ENCODE measurements at regions not wholly inside any gene's neighbourhood (a gene's known extent, or its start where the extent isn't known, plus 50 kb on each side); places are given as distances from the start of the nearest gene placed in this dataset.

- TF ChIP-seq CTCF (IDR thresholded peaks at IDR 0.05) (no peak), POLR2A (IDR thresholded peaks at IDR 0.05) (no peak)
These were observed 61.6 kb downstream of the RNF187 start for GRCh38 chr1:228548788-228549187.
